GM12874 (cell line): ENCODE measurements at regions not wholly inside any gene's neighbourhood (a gene's known extent, or its start where the extent isn't known, plus 50 kb on each side); places are given as distances from the start of the nearest gene placed in this dataset.

ENCODE experiments used
- CTCF ChIP-seq: IDR thresholded peaks from 2 replicates; pipeline ENCODE4 v1.5.1; 2011; ENCODE audit warnings: low read depth, mild to moderate bottlenecking, control low read depth, low read length, moderate library complexity; ENCODE audit not compliant: insufficient read depth

- no peak for TF ChIP-seq CTCF
Measured at GRCh38 chr3:166575161-166575560, 737.9 kb upstream of the BCHE start.

GRCh38 chr3:166570102-166570501 is 732.9 kb upstream of the BCHE start:
- no peak for TF ChIP-seq CTCF

GRCh38 chr3:166569589-166569988 is 732.4 kb upstream of the BCHE start:
- no peak for TF ChIP-seq CTCF

- no peak for TF ChIP-seq CTCF
Measured at GRCh38 chr3:166560253-166560652, 723.0 kb upstream of the BCHE start.

- TF ChIP-seq CTCF: no peak
Measured at GRCh38 chr3:166556955-166557354, 719.7 kb upstream of the BCHE start.

- no peak for TF ChIP-seq CTCF
Measured at GRCh38 chr3:166554023-166554422, 716.8 kb upstream of the BCHE start.

GRCh38 chr3:166533740-166534139 is 696.5 kb upstream of the BCHE start:
- no peak for TF ChIP-seq CTCF

GRCh38 chr3:166531730-166532129 is 694.5 kb upstream of the BCHE start:
- TF ChIP-seq CTCF: no peak
